Epidermal melanocyte (primary cell): ENCODE measurements at regions not wholly inside any gene's neighbourhood (a gene's known extent, or its start where the extent isn't known, plus 50 kb on each side); places are given as distances from the start of the nearest gene placed in this dataset.
"Not testable (repeated sequence)": the region's sequence is repeated elsewhere in the genome, so short reads cannot be mapped to it uniquely, and the experiment has no call there.

Source experiments
- DNase-seq: peaks from one replicate; pipeline ENCODE4 v3.0.0; 2011; ENCODE audit warnings: low spot score; ENCODE audit not compliant: insufficient read length

DNA sequence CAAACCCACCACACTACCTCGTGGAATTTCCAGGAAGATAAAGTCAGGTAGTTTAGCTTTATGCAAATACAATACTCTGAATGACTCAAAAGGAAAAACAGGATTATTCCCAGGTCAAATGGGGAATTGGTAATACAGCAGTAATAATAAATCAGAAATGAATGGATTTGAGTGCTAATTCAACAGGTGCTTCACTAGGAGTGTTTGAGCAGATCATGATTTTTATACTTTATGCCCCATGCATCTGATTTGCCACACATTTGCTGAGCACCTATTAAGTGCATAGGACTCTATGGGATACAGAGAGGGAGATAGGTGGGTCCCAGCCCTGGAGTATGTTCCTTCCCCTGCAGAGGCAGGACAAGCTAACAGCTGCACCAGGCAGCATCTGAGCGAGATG is 381.4 kb upstream of the PODXL start:
- DNase-seq = no peak

DNA sequence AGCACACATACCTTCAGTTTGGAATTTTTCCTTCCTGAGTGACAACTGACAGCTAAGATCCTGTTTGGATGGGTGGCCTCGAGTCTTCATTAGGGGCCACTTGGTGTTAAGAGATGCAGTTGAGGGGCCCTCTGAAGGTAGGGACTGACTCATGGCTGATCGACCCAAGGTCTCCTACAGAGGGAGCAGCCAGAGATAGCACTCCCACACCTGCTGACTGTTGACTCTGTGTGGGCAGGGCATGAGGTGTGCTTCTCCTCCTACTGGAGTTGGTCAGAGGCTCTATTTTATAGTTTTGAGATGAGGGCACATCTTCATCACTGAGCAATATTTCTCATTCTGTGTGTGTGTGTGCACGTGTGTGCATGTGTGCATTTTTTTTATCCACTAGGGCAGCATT is 378.8 kb upstream of the PODXL start:
- no peak for DNase-seq

DNA sequence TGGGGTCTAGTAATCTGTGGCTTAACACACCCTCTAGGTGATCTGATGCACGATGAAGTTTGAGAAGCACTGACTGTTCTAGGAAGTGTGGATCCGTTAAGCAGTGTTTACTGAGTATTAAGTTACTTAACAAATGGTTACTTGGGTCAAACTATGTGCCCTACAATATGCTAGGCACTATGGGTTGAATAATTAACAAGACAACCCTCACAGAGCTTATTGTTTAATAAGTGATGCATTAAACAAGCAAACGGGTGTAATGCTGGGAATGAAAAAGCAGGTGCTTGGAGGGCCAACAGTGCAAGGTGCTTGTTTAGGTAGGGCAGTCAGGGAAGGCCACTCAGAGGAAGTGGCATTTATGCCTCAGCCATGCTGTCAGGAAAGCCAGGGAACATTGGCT is 378.0 kb upstream of the PODXL start:
- DNase-seq = no peak

GRCh38 chr7:131933751-131934289 is 377.4 kb upstream of the PODXL start:
- no peak for DNase-seq

- DNase-seq = not testable (repeated sequence)
These were observed 376.8 kb upstream of the PODXL start for GRCh38 chr7:131933219-131933618.

DNA sequence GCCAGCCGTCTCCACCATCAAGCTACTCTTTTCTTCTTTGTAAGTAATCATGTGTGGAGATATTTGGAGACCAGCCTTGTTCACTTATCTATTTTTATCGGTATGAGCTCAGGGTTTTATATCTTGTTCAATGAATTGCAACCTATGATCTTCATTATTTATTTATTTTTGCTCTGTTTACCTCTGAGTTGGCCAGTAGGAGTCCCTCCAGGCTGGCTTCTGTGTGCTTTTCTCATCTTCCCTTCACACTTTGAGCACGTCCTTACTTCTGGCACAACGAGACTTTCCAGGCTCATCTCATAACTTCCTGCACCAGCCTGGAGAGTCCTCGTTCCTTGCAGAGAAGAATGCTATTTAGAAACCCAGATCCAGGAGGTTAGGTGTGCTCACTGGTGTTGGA is 375.8 kb upstream of the PODXL start:
- DNase-seq = no peak

GRCh38 chr7:131931370-131931769 is 374.9 kb upstream of the PODXL start:
- DNase-seq = no peak

GRCh38 chr7:131929632-131930031 is 373.2 kb upstream of the PODXL start:
- no peak for DNase-seq

GRCh38 chr7:131927770-131928423 is 371.5 kb upstream of the PODXL start:
- DNase-seq = no peak

- DNase-seq = no peak
These were observed 369.2 kb upstream of the PODXL start for GRCh38 chr7:131925636-131926035.

- DNase-seq = no peak
These were observed 368.4 kb upstream of the PODXL start for GRCh38 chr7:131924857-131925256.

DNA sequence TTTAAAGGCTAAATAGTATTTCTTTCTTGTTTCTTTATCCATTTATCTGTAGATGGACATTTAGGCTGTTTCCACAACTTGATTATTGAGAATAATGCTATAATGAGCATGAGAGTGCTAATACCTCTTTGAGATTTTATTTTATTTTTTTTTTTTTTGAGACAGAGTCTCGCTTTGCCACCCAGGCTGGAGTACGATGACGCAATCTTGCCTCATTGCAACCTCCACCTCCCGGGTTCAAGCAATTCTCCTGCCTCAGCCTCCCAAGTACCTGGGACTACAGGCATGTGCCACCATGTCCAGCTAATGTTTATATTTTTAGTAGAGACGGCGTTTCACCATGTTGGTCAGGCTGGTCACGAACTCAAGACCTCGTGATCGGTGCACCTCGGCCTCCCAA is 366.5 kb upstream of the PODXL start:
- not testable (repeated sequence) for DNase-seq

GRCh38 chr7:131921016-131921415 is 364.6 kb upstream of the PODXL start:
- no peak for DNase-seq

- no peak for DNase-seq
These were observed 363.7 kb upstream of the PODXL start for GRCh38 chr7:131919920-131920709.

GRCh38 chr7:131911112-131911511 is 354.7 kb upstream of the PODXL start:
- DNase-seq = no peak

DNA sequence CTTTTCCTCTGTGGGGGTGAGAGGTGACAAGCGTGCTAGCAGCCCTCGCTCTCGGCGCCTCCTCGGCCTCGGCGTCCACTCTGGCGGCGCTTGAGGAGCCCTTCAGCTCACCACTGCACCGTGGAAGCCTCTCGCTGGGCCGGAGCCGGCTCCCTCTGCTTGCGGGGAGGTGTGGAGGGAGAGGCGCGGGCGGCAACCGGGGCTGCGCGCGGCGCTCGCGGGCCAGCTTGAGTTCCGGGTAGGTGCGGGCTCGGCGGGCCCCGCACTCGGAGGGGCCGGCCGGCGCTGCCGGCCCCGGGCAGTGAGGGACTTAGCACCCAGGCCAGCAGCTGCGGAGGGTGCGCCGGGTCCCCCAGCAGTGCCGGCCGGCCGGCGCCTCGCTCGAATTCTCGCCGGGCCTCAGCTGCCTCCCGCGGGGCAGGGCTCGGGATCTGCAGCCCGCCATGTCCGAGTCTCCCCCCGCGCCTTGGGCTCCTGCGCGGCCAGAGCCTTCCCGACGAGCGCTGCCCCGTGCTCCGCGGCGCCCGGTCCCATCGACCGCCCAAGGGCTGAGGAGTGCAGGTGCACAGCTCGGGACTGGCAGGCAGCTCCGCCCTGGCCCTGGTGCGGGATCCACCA is 352.8 kb upstream of the PODXL start:
- no peak for DNase-seq

DNA sequence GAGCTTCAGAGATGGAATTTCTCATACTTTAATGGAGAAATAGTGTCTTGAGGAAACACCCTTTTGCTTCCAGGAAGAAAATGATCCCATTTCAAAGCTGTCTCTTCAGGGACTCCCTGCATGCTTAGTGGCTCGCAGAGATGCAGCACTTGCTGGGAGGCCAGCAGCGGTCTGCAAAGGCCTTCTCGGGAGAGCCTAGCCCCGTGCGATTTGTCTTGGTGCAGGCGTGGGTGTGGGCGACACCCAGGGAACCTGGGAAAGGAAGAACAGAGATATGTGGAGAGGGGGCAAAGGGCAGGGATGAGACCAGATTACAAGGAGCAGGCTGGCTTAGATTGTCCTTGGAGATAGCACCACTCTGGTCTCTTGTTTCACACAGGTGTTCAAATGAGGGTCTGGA is 352.3 kb upstream of the PODXL start:
- DNase-seq = no peak

- DNase-seq = no peak
These were observed 349.1 kb upstream of the PODXL start for GRCh38 chr7:131905471-131905973.

DNA sequence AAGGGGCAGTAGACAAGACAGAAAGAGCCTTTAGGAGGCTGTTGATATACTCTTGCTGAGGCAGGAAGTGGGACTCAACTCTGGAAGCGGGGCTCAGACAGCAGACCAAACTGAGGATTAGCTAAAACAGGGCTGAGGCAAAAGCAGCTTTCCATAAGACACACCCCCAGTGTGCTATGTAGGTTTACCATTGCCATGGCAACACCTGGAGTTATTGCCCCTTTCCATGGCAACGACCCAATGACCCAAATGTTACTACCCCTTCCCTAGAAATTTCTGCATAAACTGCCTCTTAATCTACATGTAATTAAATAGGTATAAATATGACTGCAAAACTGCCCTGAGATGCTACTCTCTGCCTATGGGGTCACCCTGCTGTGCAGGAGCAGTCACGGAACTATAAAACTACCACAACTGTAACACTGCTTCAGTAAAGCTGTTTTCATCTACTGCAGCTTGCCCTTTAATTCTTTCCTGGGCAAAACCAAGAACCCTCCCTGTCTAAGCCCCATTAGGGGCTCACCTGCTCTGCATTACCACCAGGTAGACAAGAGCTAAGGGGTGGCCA is 348.4 kb upstream of the PODXL start:
- DNase-seq = no peak

- no peak for DNase-seq
These were observed 346.9 kb upstream of the PODXL start for GRCh38 chr7:131903315-131903714.

DNA sequence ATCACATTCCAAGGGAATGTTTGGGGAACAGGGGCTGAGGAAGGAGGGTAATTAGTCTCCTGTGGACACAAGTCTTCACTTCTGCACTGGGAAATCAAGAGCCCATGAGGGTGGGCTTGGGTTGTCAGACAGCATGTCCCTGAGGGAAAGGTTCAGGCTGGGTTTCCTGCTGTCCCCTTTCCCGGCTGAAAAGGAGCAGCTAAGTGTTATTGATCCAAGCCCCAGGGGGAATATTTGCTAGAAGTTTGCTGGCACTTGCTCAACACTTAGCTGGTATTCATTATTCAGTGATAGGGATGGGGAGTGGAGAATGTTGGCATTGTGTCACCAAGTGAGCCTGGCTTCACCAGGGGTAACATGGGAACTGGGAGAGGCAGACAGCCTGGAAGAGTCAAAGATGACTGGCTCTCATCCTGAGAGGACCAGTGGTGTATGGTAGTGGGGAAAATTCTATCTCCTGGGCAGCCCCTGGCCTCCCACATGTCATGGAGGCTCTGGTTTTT is 344.4 kb upstream of the PODXL start:
- no peak for DNase-seq
